Right lobe of liver (tissue), 6 donors: ENCODE measurements at regions not wholly inside any gene's neighbourhood (a gene's known extent, or its start where the extent isn't known, plus 50 kb on each side); places are given as distances from the start of the nearest gene placed in this dataset.

ENCODE experiments used
- ATAC-seq, 4 donors: fragments of 200-7000 bp; cut with Tn5 transposase; one replicate each; pipeline ENCODE4 v1.9.1; 2020; ENCODE audit warnings: mild to moderate bottlenecking in 4 of 4, moderate library complexity in 4 of 4
- DNase-seq, 3 donors: peaks; one replicate each; pipeline ENCODE4 v3.0.0-alpha.2; 2020
- H3K27ac ChIP-seq, 3 donors: fragments of 200-600 bp; one replicate each; pipeline ENCODE4 v1.8.0; 2022
- H3K27me3 ChIP-seq, 2 donors: fragments of 200-600 bp; one replicate each; pipeline ENCODE4 v1.8.0; 2022
- H3K36me3 ChIP-seq, 4 donors: fragments of 200-600 bp; sonication (generic) in 1 of 4; one replicate each; pipeline versions ENCODE4 v1.5.1 to v1.8.0; 2017 to 2022; ENCODE audit warnings: control low read depth in 1 of 4
- H3K4me1 ChIP-seq, 4 donors: fragments of 200-600 bp; sonication (generic) in 1 of 4; one replicate each; pipeline versions ENCODE4 v1.5.1 to v1.8.0; 2017 to 2022; ENCODE audit warnings: control low read depth in 1 of 4
- H3K4me3 ChIP-seq, 3 donors: fragments of 200-600 bp; one replicate each; pipeline ENCODE4 v1.8.0; 2022
- H3K9me3 ChIP-seq, 4 donors: fragments of 200-600 bp; sonication (generic) in 1 of 4; one replicate each; pipeline versions ENCODE4 v1.5.1 to v1.8.0; 2017 to 2022; ENCODE audit warnings: control low read depth in 1 of 4
- POLR2A ChIP-seq: fragments of 450-650 bp; IDR thresholded peaks from one replicate; pipeline ENCODE4 v1.6.1; 2017; ENCODE audit warnings: antibody characterized with exemption, mild to moderate bottlenecking
- WGBS: methylation state at CpG from one replicate; pipeline ENCODE4 v1.1.6; 2018; ENCODE audit warnings: low coverage, low lambda C conversion rate; ENCODE audit not compliant: insufficient coverage; ENCODE audit errors: missing lambda C conversion rate; 5-methylcytosine and 5-hydroxymethylcytosine counted together
- intact Hi-C, 2 donors: fragments of 100-400 bp; cut with DNase I; formaldehyde crosslinking; loops; one replicate each; pipeline versions ENCODE4 v1.11.2 to v1.14.1; 2022
- TF ChIP-seq, protein P1 (sequence below), 4 donors: fragments of 200-600 bp in 3 of 4; fragments of 450-650 bp in 1 of 4; IDR thresholded peaks; one replicate each; pipeline versions ENCODE4 v1.5.1 to v1.8.0; 2016 to 2022; ENCODE audit warnings: antibody characterized with exemption in 4 of 4, mild to moderate bottlenecking in 2 of 4
- donor health status: DM: no; HTN: yes; CAD: no.
- donor health status: DM: no; HTN: no; CAD: no.
- donor health status: DM: no; HTN: no; CAD: no.
- donor health status: DM: no; HTN: yes; CAD: no.
- donor health status: DM: no; HTN: yes; CAD: no.

DNA sequence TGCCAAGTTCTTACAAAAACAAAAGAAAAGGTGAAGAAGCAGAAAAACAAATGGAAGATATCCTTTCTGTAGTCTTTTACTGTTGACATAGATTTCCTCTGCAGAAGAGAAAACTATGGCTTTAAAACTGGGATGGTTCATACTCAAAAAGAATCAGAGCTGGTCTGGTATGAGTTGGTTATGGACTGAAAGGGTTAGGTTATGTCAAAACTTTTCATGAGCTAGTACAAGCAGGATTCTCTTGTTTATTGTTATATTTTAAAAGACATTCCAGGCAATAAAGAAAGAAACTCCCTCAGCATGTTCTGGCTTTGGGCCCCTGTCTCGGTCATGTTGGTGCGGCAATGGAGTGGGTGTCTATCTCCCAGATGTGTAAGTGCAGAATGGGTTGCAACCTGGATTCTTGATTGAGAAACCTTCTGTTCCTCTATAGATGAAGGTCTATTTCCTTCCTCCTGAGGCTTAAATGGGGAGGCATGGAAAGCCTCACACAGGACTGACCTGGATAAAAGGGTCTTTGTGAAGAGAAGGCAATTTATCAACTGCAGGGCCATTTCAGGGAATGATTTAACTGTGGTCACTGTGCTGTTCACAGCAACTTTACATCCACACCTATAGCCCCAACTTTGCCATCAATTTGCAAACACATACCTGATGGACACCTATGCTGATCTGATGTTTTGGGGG lies 209.6 kb upstream of the TNC start:
- no peak overlapping the region for H3K4me3 ChIP-seq
- no peaks in the 10 kb centered on the region for H3K27me3 ChIP-seq
- H3K9me3 ChIP-seq: no peaks in the 10 kb centered on the region
- 80% methylated on average over 2 of the region's 2 CpGs for WGBS
- no peak overlapping the region for H3K27ac ChIP-seq
- no peaks in the 10 kb centered on the region for H3K36me3 ChIP-seq
- ATAC-seq (no peak), DNase-seq (no peak)
- no peak for TF ChIP-seq POLR2A
- TF ChIP-seq, protein P1, sequence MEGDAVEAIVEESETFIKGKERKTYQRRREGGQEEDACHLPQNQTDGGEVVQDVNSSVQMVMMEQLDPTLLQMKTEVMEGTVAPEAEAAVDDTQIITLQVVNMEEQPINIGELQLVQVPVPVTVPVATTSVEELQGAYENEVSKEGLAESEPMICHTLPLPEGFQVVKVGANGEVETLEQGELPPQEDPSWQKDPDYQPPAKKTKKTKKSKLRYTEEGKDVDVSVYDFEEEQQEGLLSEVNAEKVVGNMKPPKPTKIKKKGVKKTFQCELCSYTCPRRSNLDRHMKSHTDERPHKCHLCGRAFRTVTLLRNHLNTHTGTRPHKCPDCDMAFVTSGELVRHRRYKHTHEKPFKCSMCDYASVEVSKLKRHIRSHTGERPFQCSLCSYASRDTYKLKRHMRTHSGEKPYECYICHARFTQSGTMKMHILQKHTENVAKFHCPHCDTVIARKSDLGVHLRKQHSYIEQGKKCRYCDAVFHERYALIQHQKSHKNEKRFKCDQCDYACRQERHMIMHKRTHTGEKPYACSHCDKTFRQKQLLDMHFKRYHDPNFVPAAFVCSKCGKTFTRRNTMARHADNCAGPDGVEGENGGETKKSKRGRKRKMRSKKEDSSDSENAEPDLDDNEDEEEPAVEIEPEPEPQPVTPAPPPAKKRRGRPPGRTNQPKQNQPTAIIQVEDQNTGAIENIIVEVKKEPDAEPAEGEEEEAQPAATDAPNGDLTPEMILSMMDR (IDR thresholded peaks at IDR 0.05): no peak
- no peaks in the 10 kb centered on the region for H3K4me1 ChIP-seq
- intact Hi-C loops: no loop called here

DNA sequence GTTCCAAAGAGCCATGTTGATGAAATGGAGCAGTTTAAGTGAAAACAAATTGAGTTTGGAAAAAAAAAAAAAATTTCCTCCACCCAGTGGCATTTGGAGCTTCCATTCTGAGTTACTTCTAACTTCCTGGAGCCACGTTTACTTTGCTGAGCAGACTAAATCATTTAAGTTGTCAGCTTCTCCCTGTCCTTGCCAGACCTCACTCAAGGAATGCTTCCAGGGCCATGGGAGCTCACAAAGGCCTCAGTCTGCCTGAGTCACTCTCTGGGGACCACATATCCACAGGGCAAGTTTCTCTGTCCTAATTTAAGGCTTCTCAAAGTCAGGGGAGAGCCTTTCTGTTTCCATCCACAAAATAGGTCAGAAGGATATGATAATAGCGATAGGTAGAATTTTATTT lies 210.3 kb upstream of the TNC start:
- Histone ChIP-seq H3K4me3 (no peak overlapping the region), H3K9me3 (no peaks in the 10 kb centered on the region), H3K4me1 (no peaks in the 10 kb centered on the region), H3K27me3 (no peaks in the 10 kb centered on the region), H3K27ac (no peak overlapping the region), H3K36me3 (no peaks in the 10 kb centered on the region)
- no peak for ATAC-seq
- no peak for DNase-seq
- TF ChIP-seq, protein P1 (IDR thresholded peaks at IDR 0.05): no peak
- no peak for TF ChIP-seq POLR2A
- intact Hi-C loops: no loop called here
- 37% methylated on average over 2 of the region's 2 CpGs for WGBS

DNA sequence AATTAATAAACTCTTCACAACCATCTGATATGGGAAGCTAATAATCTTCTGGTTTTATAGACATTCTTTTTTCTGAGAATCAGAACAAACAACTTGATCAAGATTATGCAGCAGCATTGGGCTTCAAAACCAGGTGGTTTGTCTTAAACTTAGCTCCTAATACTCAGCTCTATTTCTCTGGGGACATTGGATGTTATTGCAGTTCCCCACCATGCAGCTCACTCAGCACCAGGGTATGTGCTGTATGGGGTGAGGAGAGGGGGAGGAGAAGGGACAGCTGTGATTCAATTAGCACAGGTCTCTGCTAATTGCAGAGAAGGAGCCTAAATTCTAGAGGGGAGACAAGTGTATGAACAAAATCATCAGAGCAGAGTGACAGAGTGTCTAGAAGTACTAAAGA lies 210.7 kb upstream of the TNC start:
- DNase-seq (no peak), ATAC-seq (no peak)
- TF ChIP-seq, protein P1 (IDR thresholded peaks at IDR 0.05): no peak
- TF ChIP-seq POLR2A: no peak
- H3K4me3 ChIP-seq: no peak overlapping the region
- H3K27ac ChIP-seq: no peak overlapping the region
- no peaks in the 10 kb centered on the region for H3K4me1 ChIP-seq
- intact Hi-C loops: no loop called here
- no peaks in the 10 kb centered on the region for H3K9me3 ChIP-seq
- no peaks in the 10 kb centered on the region for H3K27me3 ChIP-seq
- no peaks in the 10 kb centered on the region for H3K36me3 ChIP-seq

DNA sequence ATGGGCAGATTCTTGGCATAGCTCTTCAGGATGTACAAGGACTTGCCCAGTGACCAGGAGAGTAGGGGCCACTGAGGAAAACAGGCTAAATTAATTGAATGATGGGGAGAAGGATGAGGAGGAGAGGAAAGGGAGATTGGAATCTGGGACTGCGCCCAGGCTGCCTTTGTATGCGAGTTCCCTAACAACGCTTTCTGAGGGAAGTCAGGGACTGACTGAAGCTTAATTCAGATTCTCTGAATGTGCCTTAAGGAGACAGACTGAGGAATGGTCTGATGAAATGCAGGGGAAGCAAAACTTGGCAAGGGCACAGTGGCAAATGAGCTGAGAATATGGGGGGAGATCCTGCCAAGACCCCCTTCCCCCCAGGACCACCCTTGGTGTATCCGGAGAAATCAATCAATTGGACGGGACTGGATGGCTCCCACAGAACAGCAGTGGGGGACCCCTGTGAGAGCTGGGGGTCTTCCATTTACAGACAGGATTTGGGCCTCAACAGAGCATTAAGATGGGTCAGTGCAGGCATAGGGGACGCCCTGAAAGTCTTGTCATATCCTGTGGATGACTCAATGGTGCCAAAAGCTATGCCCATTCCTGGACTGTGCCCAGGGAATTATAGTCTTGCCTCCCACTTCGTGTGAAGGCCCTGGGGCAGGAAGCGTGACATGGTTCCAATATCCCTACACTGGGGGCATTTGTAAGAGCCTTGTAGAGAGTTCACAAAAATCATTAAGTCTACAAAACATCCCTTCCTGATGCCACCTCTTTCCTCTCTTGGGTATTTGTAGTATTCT lies 215.5 kb upstream of the TNC start:
- intact Hi-C loops: no loop called here
- Histone ChIP-seq H3K4me3 (no peak overlapping the region), H3K9me3 (no peaks in the 10 kb centered on the region), H3K36me3 (no peaks in the 10 kb centered on the region), H3K4me1 (no peaks in the 10 kb centered on the region), H3K27ac (no peak overlapping the region), H3K27me3 (no peaks in the 10 kb centered on the region)
- DNase-seq (no peak), ATAC-seq (no peak)
- 89% methylated on average over 5 of the region's 8 CpGs for WGBS
- no peak for TF ChIP-seq POLR2A
- TF ChIP-seq, protein P1 (IDR thresholded peaks at IDR 0.05): no peak
